ENCODE measurements at regions not wholly inside any gene's neighbourhood (a gene's known extent, or its start where the extent isn't known, plus 50 kb on each side); places are given as distances from the start of the nearest gene placed in this dataset.

DNA sequence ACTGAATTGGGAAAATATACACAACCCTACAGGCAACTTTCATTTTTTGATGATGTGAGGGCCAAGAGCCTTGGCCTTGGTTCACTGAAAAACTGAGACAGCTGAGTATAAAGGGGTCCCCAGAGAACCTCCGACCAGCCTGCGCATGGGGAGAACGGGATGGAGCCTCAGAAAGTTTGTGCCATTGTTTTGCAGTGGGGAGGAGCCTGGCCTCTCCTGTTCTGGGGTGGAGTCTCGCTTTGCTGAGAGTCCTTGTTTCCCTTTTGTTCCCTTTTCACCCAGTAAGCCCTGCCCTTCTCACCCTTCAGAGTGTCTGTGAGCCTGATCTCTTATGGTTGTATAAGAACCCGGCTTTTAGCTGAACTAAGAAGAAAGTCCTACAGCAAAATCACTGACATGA lies 193.2 kb upstream of the AKR1E2 start (continued):
- TF ChIP-seq, protein P1, sequence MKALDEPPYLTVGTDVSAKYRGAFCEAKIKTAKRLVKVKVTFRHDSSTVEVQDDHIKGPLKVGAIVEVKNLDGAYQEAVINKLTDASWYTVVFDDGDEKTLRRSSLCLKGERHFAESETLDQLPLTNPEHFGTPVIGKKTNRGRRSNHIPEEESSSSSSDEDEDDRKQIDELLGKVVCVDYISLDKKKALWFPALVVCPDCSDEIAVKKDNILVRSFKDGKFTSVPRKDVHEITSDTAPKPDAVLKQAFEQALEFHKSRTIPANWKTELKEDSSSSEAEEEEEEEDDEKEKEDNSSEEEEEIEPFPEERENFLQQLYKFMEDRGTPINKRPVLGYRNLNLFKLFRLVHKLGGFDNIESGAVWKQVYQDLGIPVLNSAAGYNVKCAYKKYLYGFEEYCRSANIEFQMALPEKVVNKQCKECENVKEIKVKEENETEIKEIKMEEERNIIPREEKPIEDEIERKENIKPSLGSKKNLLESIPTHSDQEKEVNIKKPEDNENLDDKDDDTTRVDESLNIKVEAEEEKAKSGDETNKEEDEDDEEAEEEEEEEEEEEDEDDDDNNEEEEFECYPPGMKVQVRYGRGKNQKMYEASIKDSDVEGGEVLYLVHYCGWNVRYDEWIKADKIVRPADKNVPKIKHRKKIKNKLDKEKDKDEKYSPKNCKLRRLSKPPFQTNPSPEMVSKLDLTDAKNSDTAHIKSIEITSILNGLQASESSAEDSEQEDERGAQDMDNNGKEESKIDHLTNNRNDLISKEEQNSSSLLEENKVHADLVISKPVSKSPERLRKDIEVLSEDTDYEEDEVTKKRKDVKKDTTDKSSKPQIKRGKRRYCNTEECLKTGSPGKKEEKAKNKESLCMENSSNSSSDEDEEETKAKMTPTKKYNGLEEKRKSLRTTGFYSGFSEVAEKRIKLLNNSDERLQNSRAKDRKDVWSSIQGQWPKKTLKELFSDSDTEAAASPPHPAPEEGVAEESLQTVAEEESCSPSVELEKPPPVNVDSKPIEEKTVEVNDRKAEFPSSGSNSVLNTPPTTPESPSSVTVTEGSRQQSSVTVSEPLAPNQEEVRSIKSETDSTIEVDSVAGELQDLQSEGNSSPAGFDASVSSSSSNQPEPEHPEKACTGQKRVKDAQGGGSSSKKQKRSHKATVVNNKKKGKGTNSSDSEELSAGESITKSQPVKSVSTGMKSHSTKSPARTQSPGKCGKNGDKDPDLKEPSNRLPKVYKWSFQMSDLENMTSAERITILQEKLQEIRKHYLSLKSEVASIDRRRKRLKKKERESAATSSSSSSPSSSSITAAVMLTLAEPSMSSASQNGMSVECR (CRISPR knock-in tag; IDR thresholded peaks at IDR 0.05; ENCODE audit: borderline replicate concordance), result no peak
- no peak for TF ChIP-seq NFYB (CRISPR knock-in tag; conservative IDR thresholded peaks at IDR 0.05; ENCODE audit: low read depth)
- no peak for TF ChIP-seq ELF4 (CRISPR knock-in tag; IDR thresholded peaks at IDR 0.05; ENCODE audit: low read depth)
- no peak for TF ChIP-seq NR2C2 (CRISPR knock-in tag; IDR thresholded peaks at IDR 0.05)
- TF ChIP-seq, protein P2, sequence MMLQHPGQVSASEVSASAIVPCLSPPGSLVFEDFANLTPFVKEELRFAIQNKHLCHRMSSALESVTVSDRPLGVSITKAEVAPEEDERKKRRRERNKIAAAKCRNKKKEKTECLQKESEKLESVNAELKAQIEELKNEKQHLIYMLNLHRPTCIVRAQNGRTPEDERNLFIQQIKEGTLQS (CRISPR knock-in tag; conservative IDR thresholded peaks at IDR 0.05), result no peak
- TF ChIP-seq, protein P3, sequence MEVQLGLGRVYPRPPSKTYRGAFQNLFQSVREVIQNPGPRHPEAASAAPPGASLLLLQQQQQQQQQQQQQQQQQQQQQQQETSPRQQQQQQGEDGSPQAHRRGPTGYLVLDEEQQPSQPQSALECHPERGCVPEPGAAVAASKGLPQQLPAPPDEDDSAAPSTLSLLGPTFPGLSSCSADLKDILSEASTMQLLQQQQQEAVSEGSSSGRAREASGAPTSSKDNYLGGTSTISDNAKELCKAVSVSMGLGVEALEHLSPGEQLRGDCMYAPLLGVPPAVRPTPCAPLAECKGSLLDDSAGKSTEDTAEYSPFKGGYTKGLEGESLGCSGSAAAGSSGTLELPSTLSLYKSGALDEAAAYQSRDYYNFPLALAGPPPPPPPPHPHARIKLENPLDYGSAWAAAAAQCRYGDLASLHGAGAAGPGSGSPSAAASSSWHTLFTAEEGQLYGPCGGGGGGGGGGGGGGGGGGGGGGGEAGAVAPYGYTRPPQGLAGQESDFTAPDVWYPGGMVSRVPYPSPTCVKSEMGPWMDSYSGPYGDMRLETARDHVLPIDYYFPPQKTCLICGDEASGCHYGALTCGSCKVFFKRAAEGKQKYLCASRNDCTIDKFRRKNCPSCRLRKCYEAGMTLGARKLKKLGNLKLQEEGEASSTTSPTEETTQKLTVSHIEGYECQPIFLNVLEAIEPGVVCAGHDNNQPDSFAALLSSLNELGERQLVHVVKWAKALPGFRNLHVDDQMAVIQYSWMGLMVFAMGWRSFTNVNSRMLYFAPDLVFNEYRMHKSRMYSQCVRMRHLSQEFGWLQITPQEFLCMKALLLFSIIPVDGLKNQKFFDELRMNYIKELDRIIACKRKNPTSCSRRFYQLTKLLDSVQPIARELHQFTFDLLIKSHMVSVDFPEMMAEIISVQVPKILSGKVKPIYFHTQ (CRISPR knock-in tag; IDR thresholded peaks at IDR 0.05), result no peak
- TF ChIP-seq, protein P4, sequence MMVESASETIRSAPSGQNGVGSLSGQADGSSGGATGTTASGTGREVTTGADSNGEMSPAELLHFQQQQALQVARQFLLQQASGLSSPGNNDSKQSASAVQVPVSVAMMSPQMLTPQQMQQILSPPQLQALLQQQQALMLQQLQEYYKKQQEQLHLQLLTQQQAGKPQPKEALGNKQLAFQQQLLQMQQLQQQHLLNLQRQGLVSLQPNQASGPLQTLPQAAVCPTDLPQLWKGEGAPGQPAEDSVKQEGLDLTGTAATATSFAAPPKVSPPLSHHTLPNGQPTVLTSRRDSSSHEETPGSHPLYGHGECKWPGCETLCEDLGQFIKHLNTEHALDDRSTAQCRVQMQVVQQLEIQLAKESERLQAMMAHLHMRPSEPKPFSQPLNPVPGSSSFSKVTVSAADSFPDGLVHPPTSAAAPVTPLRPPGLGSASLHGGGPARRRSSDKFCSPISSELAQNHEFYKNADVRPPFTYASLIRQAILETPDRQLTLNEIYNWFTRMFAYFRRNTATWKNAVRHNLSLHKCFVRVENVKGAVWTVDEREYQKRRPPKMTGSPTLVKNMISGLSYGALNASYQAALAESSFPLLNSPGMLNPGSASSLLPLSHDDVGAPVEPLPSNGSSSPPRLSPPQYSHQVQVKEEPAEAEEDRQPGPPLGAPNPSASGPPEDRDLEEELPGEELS (CRISPR knock-in tag; IDR thresholded peaks at IDR 0.05), result no peak

DNA sequence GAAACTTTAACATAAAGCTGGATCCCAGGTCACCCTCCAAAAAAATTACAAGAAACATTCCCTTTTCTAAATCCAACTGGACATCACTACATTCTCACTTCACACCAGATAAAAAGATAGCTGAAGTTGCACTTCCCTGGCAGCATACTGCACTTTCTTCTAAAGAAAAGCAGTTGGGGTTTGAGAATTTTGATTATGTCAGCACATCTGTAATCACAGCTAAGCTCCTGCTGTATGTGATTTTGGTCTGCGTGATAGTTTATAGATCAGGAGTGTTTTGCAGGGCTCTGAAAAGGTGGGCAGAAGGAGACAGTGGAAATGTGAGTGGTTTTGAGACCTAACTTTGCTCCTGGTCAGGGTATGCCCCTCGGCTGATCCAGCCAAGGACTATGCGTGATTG lies 199.1 kb upstream of the AKR1E2 start:
- peaks cover 11% of the 10 kb centered on the region for H3K36me3 Mint-ChIP-seq
- TF ChIP-seq ATF1 (CRISPR knock-in tag; IDR thresholded peaks at IDR 0.05), result no peak
- TF ChIP-seq, protein P5, sequence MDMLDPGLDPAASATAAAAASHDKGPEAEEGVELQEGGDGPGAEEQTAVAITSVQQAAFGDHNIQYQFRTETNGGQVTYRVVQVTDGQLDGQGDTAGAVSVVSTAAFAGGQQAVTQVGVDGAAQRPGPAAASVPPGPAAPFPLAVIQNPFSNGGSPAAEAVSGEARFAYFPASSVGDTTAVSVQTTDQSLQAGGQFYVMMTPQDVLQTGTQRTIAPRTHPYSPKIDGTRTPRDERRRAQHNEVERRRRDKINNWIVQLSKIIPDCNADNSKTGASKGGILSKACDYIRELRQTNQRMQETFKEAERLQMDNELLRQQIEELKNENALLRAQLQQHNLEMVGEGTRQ (CRISPR knock-in tag; IDR thresholded peaks at IDR 0.05), result no peak
- no peak for TF ChIP-seq ESRRA (CRISPR knock-in tag; IDR thresholded peaks at IDR 0.05; ENCODE audit: borderline replicate concordance)
- TF ChIP-seq, protein P6, sequence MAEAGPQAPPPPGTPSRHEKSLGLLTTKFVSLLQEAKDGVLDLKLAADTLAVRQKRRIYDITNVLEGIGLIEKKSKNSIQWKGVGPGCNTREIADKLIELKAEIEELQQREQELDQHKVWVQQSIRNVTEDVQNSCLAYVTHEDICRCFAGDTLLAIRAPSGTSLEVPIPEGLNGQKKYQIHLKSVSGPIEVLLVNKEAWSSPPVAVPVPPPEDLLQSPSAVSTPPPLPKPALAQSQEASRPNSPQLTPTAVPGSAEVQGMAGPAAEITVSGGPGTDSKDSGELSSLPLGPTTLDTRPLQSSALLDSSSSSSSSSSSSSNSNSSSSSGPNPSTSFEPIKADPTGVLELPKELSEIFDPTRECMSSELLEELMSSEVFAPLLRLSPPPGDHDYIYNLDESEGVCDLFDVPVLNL (CRISPR knock-in tag; IDR thresholded peaks at IDR 0.05; ENCODE audit: borderline replicate concordance, low read depth), result no peak
- TF ChIP-seq NR3C1 (CRISPR knock-in tag; conservative IDR thresholded peaks at IDR 0.05; ENCODE audit: low read depth), result no peak
- TF ChIP-seq, protein P7, sequence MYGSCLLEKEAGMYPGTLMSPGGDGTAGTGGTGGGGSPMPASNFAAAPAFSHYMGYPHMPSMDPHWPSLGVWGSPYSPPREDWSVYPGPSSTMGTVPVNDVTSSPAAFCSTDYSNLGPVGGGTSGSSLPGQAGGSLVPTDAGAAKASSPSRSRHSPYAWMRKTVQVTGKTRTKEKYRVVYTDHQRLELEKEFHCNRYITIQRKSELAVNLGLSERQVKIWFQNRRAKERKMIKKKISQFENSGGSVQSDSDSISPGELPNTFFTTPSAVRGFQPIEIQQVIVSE (CRISPR knock-in tag; IDR thresholded peaks at IDR 0.05; ENCODE audit: borderline replicate concordance), result no peak
- no peak for TF ChIP-seq JAZF1 (CRISPR knock-in tag; IDR thresholded peaks at IDR 0.05)
- no peak for TF ChIP-seq SMAD3 (CRISPR knock-in tag; IDR thresholded peaks at IDR 0.05; ENCODE audit: borderline replicate concordance)
- TF ChIP-seq, protein P8, sequence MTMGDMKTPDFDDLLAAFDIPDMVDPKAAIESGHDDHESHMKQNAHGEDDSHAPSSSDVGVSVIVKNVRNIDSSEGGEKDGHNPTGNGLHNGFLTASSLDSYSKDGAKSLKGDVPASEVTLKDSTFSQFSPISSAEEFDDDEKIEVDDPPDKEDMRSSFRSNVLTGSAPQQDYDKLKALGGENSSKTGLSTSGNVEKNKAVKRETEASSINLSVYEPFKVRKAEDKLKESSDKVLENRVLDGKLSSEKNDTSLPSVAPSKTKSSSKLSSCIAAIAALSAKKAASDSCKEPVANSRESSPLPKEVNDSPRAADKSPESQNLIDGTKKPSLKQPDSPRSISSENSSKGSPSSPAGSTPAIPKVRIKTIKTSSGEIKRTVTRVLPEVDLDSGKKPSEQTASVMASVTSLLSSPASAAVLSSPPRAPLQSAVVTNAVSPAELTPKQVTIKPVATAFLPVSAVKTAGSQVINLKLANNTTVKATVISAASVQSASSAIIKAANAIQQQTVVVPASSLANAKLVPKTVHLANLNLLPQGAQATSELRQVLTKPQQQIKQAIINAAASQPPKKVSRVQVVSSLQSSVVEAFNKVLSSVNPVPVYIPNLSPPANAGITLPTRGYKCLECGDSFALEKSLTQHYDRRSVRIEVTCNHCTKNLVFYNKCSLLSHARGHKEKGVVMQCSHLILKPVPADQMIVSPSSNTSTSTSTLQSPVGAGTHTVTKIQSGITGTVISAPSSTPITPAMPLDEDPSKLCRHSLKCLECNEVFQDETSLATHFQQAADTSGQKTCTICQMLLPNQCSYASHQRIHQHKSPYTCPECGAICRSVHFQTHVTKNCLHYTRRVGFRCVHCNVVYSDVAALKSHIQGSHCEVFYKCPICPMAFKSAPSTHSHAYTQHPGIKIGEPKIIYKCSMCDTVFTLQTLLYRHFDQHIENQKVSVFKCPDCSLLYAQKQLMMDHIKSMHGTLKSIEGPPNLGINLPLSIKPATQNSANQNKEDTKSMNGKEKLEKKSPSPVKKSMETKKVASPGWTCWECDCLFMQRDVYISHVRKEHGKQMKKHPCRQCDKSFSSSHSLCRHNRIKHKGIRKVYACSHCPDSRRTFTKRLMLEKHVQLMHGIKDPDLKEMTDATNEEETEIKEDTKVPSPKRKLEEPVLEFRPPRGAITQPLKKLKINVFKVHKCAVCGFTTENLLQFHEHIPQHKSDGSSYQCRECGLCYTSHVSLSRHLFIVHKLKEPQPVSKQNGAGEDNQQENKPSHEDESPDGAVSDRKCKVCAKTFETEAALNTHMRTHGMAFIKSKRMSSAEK (CRISPR knock-in tag; IDR thresholded peaks at IDR 0.05; ENCODE audit: borderline replicate concordance), result no peak
- no peak for TF ChIP-seq JUN (CRISPR knock-in tag; IDR thresholded peaks at IDR 0.05)
- TF ChIP-seq CBFB (CRISPR knock-in tag; IDR thresholded peaks at IDR 0.05; ENCODE audit: low read depth), result no peak

More for the DNA sequence above, 199.1 kb upstream of the AKR1E2 start:
- Mint-ChIP-seq H3K4me1 (peaks cover 7% of the 10 kb centered on the region), H3K27ac (no peak overlapping the region), H3K9me3 (peaks cover 24% of the 10 kb centered on the region), H3K27me3 (ENCODE audit: low read depth) (no peaks in the 10 kb centered on the region), H3K4me3 (no peak overlapping the region)
- ChIA-PET POLR2A (no interaction called here), CTCF (no interaction called here)
- DNase-seq (ENCODE audit: low spot score) (no peak), ATAC-seq (no peak)
